Left cardiac atrium (tissue), 4 donors: ENCODE measurements at regions not wholly inside any gene's neighbourhood (a gene's known extent, or its start where the extent isn't known, plus 50 kb on each side); places are given as distances from the start of the nearest gene placed in this dataset.

Source experiments
- ATAC-seq, 2 donors: fragments of 200-7000 bp; cut with Tn5 transposase; one replicate each; pipeline ENCODE4 v1.9.1; 2020; ENCODE audit warnings: mild to moderate bottlenecking in 2 of 2, moderate library complexity in 2 of 2
- DNase-seq: peaks from one replicate; pipeline ENCODE4 v3.0.0-alpha.2; 2020
- intact Hi-C, 2 donors: fragments of 100-400 bp; cut with DNase I; formaldehyde crosslinking; loops; one replicate each; pipeline versions ENCODE4 v1.14.1 to v1.15.1; 2022 to 2023
- donor health status: DM: no; HTN: yes; CAD: no.
- donor health status: DM: no; HTN: yes; CAD: no; lungs with severe emphysema.
- donor health status: DM: yes; HTN: yes; CAD: no.
- donor health status: Dilated cardiomyopathy.

- intact Hi-C loops: no loop called here
- no peak for ATAC-seq
- no peak for DNase-seq
Observed at GRCh38 chr4:59217910-59218631, 1982.1 kb upstream of the ADGRL3 start.

- DNase-seq: no peak
- intact Hi-C loops: no loop called here
- no peak for ATAC-seq
Observed at GRCh38 chr4:59222221-59222620, 1977.9 kb upstream of the ADGRL3 start.

GRCh38 chr4:59223292-59223941 is 1976.7 kb upstream of the ADGRL3 start:
- ATAC-seq: no peak
- intact Hi-C loops: no loop called here
- DNase-seq: no peak

- ATAC-seq (no peak), DNase-seq (no peak)
- intact Hi-C loops: no loop called here
Observed at GRCh38 chr4:59238212-59238611, 1961.9 kb upstream of the ADGRL3 start.

GRCh38 chr4:59240011-59240410 is 1960.1 kb upstream of the ADGRL3 start:
- intact Hi-C loops: no loop called here
- ATAC-seq: no peak
- DNase-seq: no peak

GRCh38 chr4:59243038-59243437 is 1957.1 kb upstream of the ADGRL3 start:
- no peak for DNase-seq
- ATAC-seq: no peak
- intact Hi-C loops: no loop called here

GRCh38 chr4:59247032-59247431 is 1953.1 kb upstream of the ADGRL3 start:
- intact Hi-C loops: no loop called here
- DNase-seq (no peak), ATAC-seq (no peak)

GRCh38 chr4:59248313-59248712 is 1951.8 kb upstream of the ADGRL3 start:
- DNase-seq (no peak), ATAC-seq (no peak)
- intact Hi-C loops: no loop called here

- intact Hi-C loops: no loop called here
- no peak for ATAC-seq
- no peak for DNase-seq
Observed at GRCh38 chr4:59249110-59249509, 1951.0 kb upstream of the ADGRL3 start.

- intact Hi-C loops: no loop called here
- ATAC-seq: no peak
- no peak for DNase-seq
Observed at GRCh38 chr4:59258002-59258401, 1942.1 kb upstream of the ADGRL3 start.

GRCh38 chr4:59307609-59308008 is 1892.5 kb upstream of the ADGRL3 start:
- intact Hi-C loops: no loop called here
- DNase-seq: no peak
- no peak for ATAC-seq

- no peak for ATAC-seq
- intact Hi-C loops: no loop called here
- DNase-seq: no peak
Observed at GRCh38 chr4:59314637-59315036, 1885.5 kb upstream of the ADGRL3 start.

GRCh38 chr4:59339631-59340030 is 1860.5 kb upstream of the ADGRL3 start:
- ATAC-seq (no peak), DNase-seq (no peak)
- intact Hi-C loops: no loop called here

GRCh38 chr4:59341506-59341905 is 1858.6 kb upstream of the ADGRL3 start:
- intact Hi-C loops: no loop called here
- ATAC-seq (no peak), DNase-seq (no peak)

- DNase-seq (no peak), ATAC-seq (no peak)
- intact Hi-C loops: no loop called here
Observed at GRCh38 chr4:59348949-59349348, 1851.2 kb upstream of the ADGRL3 start.

- ATAC-seq (no peak), DNase-seq (no peak)
- intact Hi-C loops: no loop called here
Observed at GRCh38 chr4:59369229-59369628, 1830.9 kb upstream of the ADGRL3 start.

GRCh38 chr4:59374416-59374815 is 1825.7 kb upstream of the ADGRL3 start:
- no peak for ATAC-seq
- DNase-seq: no peak
- intact Hi-C loops: no loop called here

- DNase-seq: no peak
- no peak for ATAC-seq
- intact Hi-C loops: no loop called here
Observed at GRCh38 chr4:59380841-59381366, 1819.2 kb upstream of the ADGRL3 start.

- intact Hi-C loops: no loop called here
- DNase-seq (no peak), ATAC-seq (no peak)
Observed at GRCh38 chr4:59381591-59381990, 1818.5 kb upstream of the ADGRL3 start.

- DNase-seq (no peak), ATAC-seq (no peak)
- intact Hi-C loops: no loop called here
Observed at GRCh38 chr4:59387759-59388758, 1812.1 kb upstream of the ADGRL3 start.
